Adipocyte (in vitro differentiated cells): ENCODE measurements at regions not wholly inside any gene's neighbourhood (a gene's known extent, or its start where the extent isn't known, plus 50 kb on each side); places are given as distances from the start of the nearest gene placed in this dataset.

Experiments used
- DNase-seq: peaks from one replicate; pipeline ENCODE4 v3.0.0-alpha.2; 2015; ENCODE audit warnings: low read depth
- H3K27me3 ChIP-seq: replicated peaks from 2 replicates; pipeline ENCODE4 v1.7.0; 2013; ENCODE audit warnings: mild to moderate bottlenecking, low read length, moderate library complexity; ENCODE audit not compliant: control insufficient read depth, insufficient read depth
- H3K36me3 ChIP-seq: 2 replicates; pipeline ENCODE4 v1.7.0; 2013; ENCODE audit warnings: low read length, mild to moderate bottlenecking, moderate library complexity; ENCODE audit not compliant: control insufficient read depth, insufficient read depth, severe bottlenecking
- H3K4me1 ChIP-seq: 2 replicates; pipeline ENCODE4 v1.7.0; 2013; ENCODE audit warnings: mild to moderate bottlenecking, low read length, moderate library complexity; ENCODE audit not compliant: control insufficient read depth, insufficient read depth
- H3K4me3 ChIP-seq: 2 replicates; pipeline ENCODE4 v1.7.0; 2013; ENCODE audit warnings: mild to moderate bottlenecking, low read length, moderate library complexity
- H3K9ac ChIP-seq: 2 replicates; pipeline ENCODE4 v1.7.0; 2013; ENCODE audit warnings: mild to moderate bottlenecking, low read length, moderate library complexity
- H3K9me3 ChIP-seq: 2 replicates; pipeline ENCODE4 v1.7.0; 2013; ENCODE audit warnings: mild to moderate bottlenecking, low read length, moderate library complexity; ENCODE audit not compliant: control insufficient read depth

GRCh38 chr13:106858903-106859532 is 291.1 kb upstream of the ARGLU1 start:
- Histone ChIP-seq H3K4me3 (no peak overlapping the region), H3K9me3 (no peaks in the 10 kb centered on the region), H3K27me3 (no peaks in the 10 kb centered on the region), H3K9ac (no peak overlapping the region), H3K4me1 (no peaks in the 10 kb centered on the region), H3K36me3 (no peaks in the 10 kb centered on the region)
- no peak for DNase-seq

DNA sequence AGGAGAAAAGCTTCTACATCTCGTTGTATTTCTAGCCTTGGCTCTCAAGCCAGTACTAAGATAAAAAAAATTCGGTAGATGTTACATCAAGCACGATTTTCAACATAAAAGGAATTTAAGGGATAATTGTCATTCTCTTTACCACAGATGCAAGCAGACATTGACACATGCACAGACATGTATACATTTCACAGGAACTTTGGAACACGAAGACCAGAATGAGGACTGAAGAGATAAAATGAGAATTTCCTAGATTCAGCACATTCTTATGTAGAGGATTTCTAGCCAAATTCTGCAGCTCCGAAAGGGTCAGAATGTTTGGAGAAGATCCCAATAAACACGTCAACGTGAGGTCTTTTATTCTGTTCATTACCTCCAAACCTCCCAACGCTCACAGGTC is 284.5 kb upstream of the ARGLU1 start:
- H3K36me3 ChIP-seq: no peaks in the 10 kb centered on the region
- H3K9ac ChIP-seq: no peak overlapping the region
- DNase-seq: no peak
- H3K27me3 ChIP-seq: no peaks in the 10 kb centered on the region
- no peak overlapping the region for H3K4me3 ChIP-seq
- no peaks in the 10 kb centered on the region for H3K9me3 ChIP-seq
- no peaks in the 10 kb centered on the region for H3K4me1 ChIP-seq

- Histone ChIP-seq H3K27me3 (no peaks in the 10 kb centered on the region), H3K36me3 (no peaks in the 10 kb centered on the region), H3K4me1 (no peaks in the 10 kb centered on the region), H3K9me3 (no peaks in the 10 kb centered on the region), H3K9ac (no peak overlapping the region), H3K4me3 (no peak overlapping the region)
- no peak for DNase-seq
These were observed 283.2 kb upstream of the ARGLU1 start for GRCh38 chr13:106850973-106851650.

- no peaks in the 10 kb centered on the region for H3K27me3 ChIP-seq
- H3K4me1 ChIP-seq: no peaks in the 10 kb centered on the region
- no peak for DNase-seq
- H3K9me3 ChIP-seq: no peaks in the 10 kb centered on the region
- no peak overlapping the region for H3K9ac ChIP-seq
- H3K36me3 ChIP-seq: no peaks in the 10 kb centered on the region
- H3K4me3 ChIP-seq: no peak overlapping the region
These were observed 278.9 kb upstream of the ARGLU1 start for GRCh38 chr13:106846571-106847448.

DNA sequence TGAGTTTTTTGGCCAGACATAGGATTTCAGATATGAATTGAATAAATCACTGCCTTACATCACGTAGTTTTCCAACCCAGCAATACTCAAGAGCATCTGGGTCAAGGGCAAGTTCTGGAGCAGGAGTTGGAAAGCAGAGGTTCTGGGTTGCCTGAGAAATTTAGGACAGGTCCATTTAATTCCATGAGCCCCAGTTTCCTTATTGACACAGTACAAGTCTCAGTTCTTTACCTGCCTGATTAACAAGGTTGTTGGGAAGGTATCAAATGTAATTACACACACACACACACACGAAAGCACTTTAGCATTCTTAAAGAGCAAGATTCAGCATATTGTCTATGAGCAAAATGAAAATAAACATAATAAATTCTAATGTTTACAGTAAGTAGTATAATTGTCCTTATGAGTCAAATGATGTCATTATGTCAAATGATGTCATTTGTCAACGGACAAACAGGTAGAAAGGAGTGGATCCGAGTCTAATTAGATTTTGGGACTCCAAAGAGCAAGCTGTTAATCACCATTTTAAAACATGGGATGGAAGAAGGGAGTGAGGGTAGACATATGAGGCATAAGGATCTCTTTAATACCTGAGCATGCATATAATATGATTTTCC is 268.4 kb upstream of the ARGLU1 start:
- H3K36me3 ChIP-seq: no peaks in the 10 kb centered on the region
- H3K27me3 ChIP-seq: peaks cover 8% of the 10 kb centered on the region
- H3K9me3 ChIP-seq: no peaks in the 10 kb centered on the region
- no peaks in the 10 kb centered on the region for H3K4me1 ChIP-seq
- H3K9ac ChIP-seq: no peak overlapping the region
- no peak for DNase-seq
- no peak overlapping the region for H3K4me3 ChIP-seq

GRCh38 chr13:106835477-106835876 is 267.5 kb upstream of the ARGLU1 start:
- H3K4me3 ChIP-seq: no peak overlapping the region
- DNase-seq: no peak
- no peaks in the 10 kb centered on the region for H3K9me3 ChIP-seq
- H3K9ac ChIP-seq: no peak overlapping the region
- H3K36me3 ChIP-seq: no peaks in the 10 kb centered on the region
- peaks cover 5% of the 10 kb centered on the region for H3K27me3 ChIP-seq
- no peaks in the 10 kb centered on the region for H3K4me1 ChIP-seq

- no peak overlapping the region for H3K9ac ChIP-seq
- peaks cover 10% of the 10 kb centered on the region for H3K9me3 ChIP-seq
- H3K4me3 ChIP-seq: no peak overlapping the region
- H3K4me1 ChIP-seq: no peaks in the 10 kb centered on the region
- no peak for DNase-seq
- no peaks in the 10 kb centered on the region for H3K36me3 ChIP-seq
- peaks cover 4% of the 10 kb centered on the region for H3K27me3 ChIP-seq
These were observed 254.0 kb upstream of the ARGLU1 start for GRCh38 chr13:106821979-106822378.

DNA sequence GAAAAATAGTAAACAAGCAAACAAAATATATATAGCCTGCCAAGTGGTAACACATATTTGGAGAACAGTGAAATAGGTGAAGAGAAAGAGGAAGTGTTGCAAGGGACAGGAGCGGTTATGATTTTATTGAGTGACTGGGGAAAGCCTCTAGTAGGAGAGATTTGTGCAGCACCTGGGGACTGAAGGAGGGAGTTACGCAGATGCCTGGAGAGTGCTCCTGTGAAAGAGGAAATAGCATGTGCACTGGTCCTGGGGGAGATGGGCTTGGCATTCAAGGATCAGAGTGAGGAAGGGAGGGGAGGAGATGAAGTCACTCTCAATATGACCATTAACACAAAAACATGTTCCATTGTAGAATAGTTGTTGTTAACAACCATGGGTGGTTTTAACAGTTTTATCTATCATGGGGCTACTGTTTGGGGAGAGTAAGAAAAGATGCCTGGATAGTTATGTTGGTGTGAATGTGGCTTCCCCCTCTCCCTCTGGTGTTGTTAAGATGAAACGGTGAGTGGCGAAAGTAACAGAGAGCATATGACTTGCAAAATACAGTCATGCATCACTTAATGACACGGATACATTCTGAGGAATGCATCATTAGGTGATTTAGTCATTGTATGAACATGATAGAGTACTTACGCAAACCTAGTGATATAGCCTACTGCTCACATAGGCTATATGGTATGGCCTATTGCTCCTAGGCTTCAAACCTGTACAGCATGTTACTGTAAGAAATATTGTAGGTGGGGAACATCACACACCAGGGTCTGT is 251.7 kb upstream of the ARGLU1 start:
- H3K4me3 ChIP-seq: no peak overlapping the region
- H3K36me3 ChIP-seq: no peaks in the 10 kb centered on the region
- H3K27me3 ChIP-seq: peaks cover 4% of the 10 kb centered on the region
- H3K4me1 ChIP-seq: no peaks in the 10 kb centered on the region
- H3K9me3 ChIP-seq: peaks cover 4% of the 10 kb centered on the region
- H3K9ac ChIP-seq: no peak overlapping the region
- no peak for DNase-seq

DNA sequence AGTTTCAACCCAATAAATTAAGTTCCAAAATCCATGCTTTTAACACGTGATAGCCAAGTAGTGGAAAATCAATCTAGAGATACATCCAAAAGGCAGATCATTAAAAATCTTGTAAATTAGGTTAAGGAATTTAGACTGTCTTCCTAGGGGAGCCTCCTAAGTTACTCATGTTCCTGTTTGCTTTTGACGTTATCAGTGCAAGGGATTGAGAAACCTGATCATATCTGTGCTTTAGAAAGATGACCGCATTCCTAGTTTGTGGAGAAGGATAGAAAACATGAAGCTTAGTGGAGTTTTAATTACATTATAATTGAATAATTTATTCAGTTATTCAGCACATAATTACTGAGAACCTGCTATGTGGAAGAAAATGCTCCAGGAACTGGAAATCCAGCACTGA is 251.0 kb upstream of the ARGLU1 start:
- H3K4me1 ChIP-seq: no peaks in the 10 kb centered on the region
- no peaks in the 10 kb centered on the region for H3K9me3 ChIP-seq
- no peak overlapping the region for H3K9ac ChIP-seq
- H3K36me3 ChIP-seq: no peaks in the 10 kb centered on the region
- peaks cover 4% of the 10 kb centered on the region for H3K27me3 ChIP-seq
- no peak overlapping the region for H3K4me3 ChIP-seq
- no peak for DNase-seq

GRCh38 chr13:106815545-106815944 is 247.6 kb upstream of the ARGLU1 start:
- Histone ChIP-seq H3K27me3 (no peaks in the 10 kb centered on the region), H3K9me3 (no peaks in the 10 kb centered on the region), H3K4me3 (no peak overlapping the region), H3K36me3 (no peaks in the 10 kb centered on the region), H3K4me1 (no peaks in the 10 kb centered on the region), H3K9ac (no peak overlapping the region)
- no peak for DNase-seq
